Renal pelvis (tissue), 1 donor: ENCODE measurements at regions not wholly inside any gene's neighbourhood (a gene's known extent, or its start where the extent isn't known, plus 50 kb on each side); places are given as distances from the start of the nearest gene placed in this dataset.
A peak's percentile ranks its signal among the peaks of the same experiment; 100 is the strongest.

Experiments used
- DNase-seq: peaks from one replicate; pipeline ENCODE4 v3.0.0-alpha.2; 2013

GRCh38 chr3:182067423-182067822, 355.7 kb downstream of the SOX2 start:
- no peak for DNase-seq

GRCh38 chr3:182078316-182078715, 366.6 kb downstream of the SOX2 start:
- no peak for DNase-seq

GRCh38 chr3:182078929-182079328, 367.2 kb downstream of the SOX2 start:
- DNase-seq, result no peak

GRCh38 chr3:182081096-182081495, 369.4 kb downstream of the SOX2 start:
- DNase-seq, result no peak

- DNase-seq, result no peak
These were observed 371.4 kb downstream of the SOX2 start for GRCh38 chr3:182083112-182083511.

GRCh38 chr3:182092662-182093262, 381.0 kb downstream of the SOX2 start:
- no peak for DNase-seq

GRCh38 chr3:182094321-182094720, 382.6 kb downstream of the SOX2 start:
- no peak for DNase-seq

GRCh38 chr3:182104881-182105280, 393.2 kb downstream of the SOX2 start:
- DNase-seq, result no peak

GRCh38 chr3:182105875-182106274, 394.1 kb downstream of the SOX2 start:
- DNase-seq, result no peak

- DNase-seq, result no peak
These were observed 396.6 kb downstream of the SOX2 start for GRCh38 chr3:182108371-182108770.

GRCh38 chr3:182111967-182112366, 400.2 kb downstream of the SOX2 start:
- no peak for DNase-seq

- DNase-seq, result no peak
These were observed 403.7 kb downstream of the SOX2 start for GRCh38 chr3:182115328-182116015.

GRCh38 chr3:182116386-182116785, 404.7 kb downstream of the SOX2 start:
- DNase-seq, result no peak

- no peak for DNase-seq
These were observed 405.4 kb downstream of the SOX2 start for GRCh38 chr3:182117131-182117530.

GRCh38 chr3:182117583-182117982, 405.9 kb downstream of the SOX2 start:
- DNase-seq, result no peak

- no peak for DNase-seq
These were observed 406.3 kb downstream of the SOX2 start for GRCh38 chr3:182118066-182118465.

- no peak for DNase-seq
These were observed 409.7 kb downstream of the SOX2 start for GRCh38 chr3:182121401-182121800.

GRCh38 chr3:182122779-182123178, 411.1 kb downstream of the SOX2 start:
- DNase-seq, result no peak

- no peak for DNase-seq
These were observed 412.5 kb downstream of the SOX2 start for GRCh38 chr3:182124187-182124586.

GRCh38 chr3:182124716-182125115, 413.0 kb downstream of the SOX2 start:
- DNase-seq, result no peak

- peak; percentile 16 for DNase-seq
These were observed 418.0 kb downstream of the SOX2 start for GRCh38 chr3:182129740-182130139.

- no peak for DNase-seq
These were observed 422.0 kb downstream of the SOX2 start for GRCh38 chr3:182133752-182134151.

- no peak for DNase-seq
These were observed 423.3 kb downstream of the SOX2 start for GRCh38 chr3:182135056-182135455.
